ENCODE measurements at regions not wholly inside any gene's neighbourhood (a gene's known extent, or its start where the extent isn't known, plus 50 kb on each side); places are given as distances from the start of the nearest gene placed in this dataset.

GRCh38 chr3:13223574-13224237 lies 150.5 kb upstream of the IQSEC1 start:
- Histone ChIP-seq H2AFZ (ENCODE audit: low read depth, low read length, severe bottlenecking) (no peak overlapping the region), H3K4me3 (ENCODE audit: insufficient read depth, low read length, poor library complexity, severe bottlenecking) (no peak overlapping the region), H3K4me2 (ENCODE audit: low read depth, low read length, poor library complexity, severe bottlenecking) (no peak overlapping the region), H3K36me3 (ENCODE audit: low read length) (no peaks in the 10 kb centered on the region), H3K9me3 (ENCODE audit: insufficient read depth, low read length) (no peaks in the 10 kb centered on the region), H3K9me2 (replicated peaks; ENCODE audit: insufficient read depth, low read length) (no peaks in the 10 kb centered on the region), H3K27me3 (ENCODE audit: low read length) (no peaks in the 10 kb centered on the region), H3K79me2 (ENCODE audit: insufficient read depth, low read length) (no peaks in the 10 kb centered on the region), H3K27ac (ENCODE audit: low read depth, low read length) (no peak overlapping the region), H3K9ac (ENCODE audit: low read length) (no peak overlapping the region), H4K20me1 (ENCODE audit: low read depth, low read length) (no peaks in the 10 kb centered on the region), H3F3A (ENCODE audit: insufficient read depth) (no peaks in the 10 kb centered on the region)
- TF ChIP-seq CTCF (IDR thresholded peaks at IDR 0.05; ENCODE audit: insufficient read depth, low read length, poor library complexity, severe bottlenecking) (no peak), EZH2phosphoT487 (conservative IDR thresholded peaks at IDR 0.05; ENCODE audit: low read length) (no peak)

- no peaks in the 10 kb centered on the region for H3F3A ChIP-seq (ENCODE audit: insufficient read depth)
- H3K27me3 ChIP-seq (ENCODE audit: low read length) = no peaks in the 10 kb centered on the region
- TF ChIP-seq CTCF (IDR thresholded peaks at IDR 0.05; ENCODE audit: insufficient read depth, low read length, poor library complexity, severe bottlenecking) = no peak
- TF ChIP-seq EZH2phosphoT487 (conservative IDR thresholded peaks at IDR 0.05; ENCODE audit: low read length) = no peak
- H3K79me2 ChIP-seq (ENCODE audit: insufficient read depth, low read length) = no peaks in the 10 kb centered on the region
- H3K4me3 ChIP-seq (ENCODE audit: insufficient read depth, low read length, poor library complexity, severe bottlenecking) = no peak overlapping the region
- H3K27ac ChIP-seq (ENCODE audit: low read depth, low read length) = no peak overlapping the region
- no peak overlapping the region for H3K4me2 ChIP-seq (ENCODE audit: low read depth, low read length, poor library complexity, severe bottlenecking)
- H4K20me1 ChIP-seq (ENCODE audit: low read depth, low read length) = no peaks in the 10 kb centered on the region
- H2AFZ ChIP-seq (ENCODE audit: low read depth, low read length, severe bottlenecking) = no peak overlapping the region
- no peaks in the 10 kb centered on the region for H3K9me2 ChIP-seq (replicated peaks; ENCODE audit: insufficient read depth, low read length)
- no peak overlapping the region for H3K9ac ChIP-seq (ENCODE audit: low read length)
- H3K9me3 ChIP-seq (ENCODE audit: insufficient read depth, low read length) = no peaks in the 10 kb centered on the region
- no peaks in the 10 kb centered on the region for H3K36me3 ChIP-seq (ENCODE audit: low read length)
Observed at GRCh38 chr3:13222891-13223573, 149.8 kb upstream of the IQSEC1 start.

GRCh38 chr3:13222131-13222530 lies 148.9 kb upstream of the IQSEC1 start:
- H3K9me3 ChIP-seq (ENCODE audit: insufficient read depth, low read length) = no peaks in the 10 kb centered on the region

More at GRCh38 chr3:13222131-13222530, 148.9 kb upstream of the IQSEC1 start:
- TF ChIP-seq CTCF (IDR thresholded peaks at IDR 0.05; ENCODE audit: insufficient read depth, low read length, poor library complexity, severe bottlenecking) (no peak), EZH2phosphoT487 (conservative IDR thresholded peaks at IDR 0.05; ENCODE audit: low read length) (no peak)
- Histone ChIP-seq H4K20me1 (ENCODE audit: low read depth, low read length) (no peaks in the 10 kb centered on the region), H3K27ac (ENCODE audit: low read depth, low read length) (no peak overlapping the region), H3K9me2 (replicated peaks; ENCODE audit: insufficient read depth, low read length) (no peaks in the 10 kb centered on the region), H3K79me2 (ENCODE audit: insufficient read depth, low read length) (no peaks in the 10 kb centered on the region), H3K4me3 (ENCODE audit: insufficient read depth, low read length, poor library complexity, severe bottlenecking) (no peak overlapping the region), H3K27me3 (ENCODE audit: low read length) (no peaks in the 10 kb centered on the region), H3K36me3 (ENCODE audit: low read length) (no peaks in the 10 kb centered on the region), H2AFZ (ENCODE audit: low read depth, low read length, severe bottlenecking) (no peak overlapping the region), H3F3A (ENCODE audit: insufficient read depth) (no peaks in the 10 kb centered on the region), H3K4me2 (ENCODE audit: low read depth, low read length, poor library complexity, severe bottlenecking) (no peak overlapping the region), H3K9ac (ENCODE audit: low read length) (no peak overlapping the region)

Measured in SU-DHL-6 (cell line).